ENCODE measurements at regions not wholly inside any gene's neighbourhood (a gene's known extent, or its start where the extent isn't known, plus 50 kb on each side); places are given as distances from the start of the nearest gene placed in this dataset.

DNA sequence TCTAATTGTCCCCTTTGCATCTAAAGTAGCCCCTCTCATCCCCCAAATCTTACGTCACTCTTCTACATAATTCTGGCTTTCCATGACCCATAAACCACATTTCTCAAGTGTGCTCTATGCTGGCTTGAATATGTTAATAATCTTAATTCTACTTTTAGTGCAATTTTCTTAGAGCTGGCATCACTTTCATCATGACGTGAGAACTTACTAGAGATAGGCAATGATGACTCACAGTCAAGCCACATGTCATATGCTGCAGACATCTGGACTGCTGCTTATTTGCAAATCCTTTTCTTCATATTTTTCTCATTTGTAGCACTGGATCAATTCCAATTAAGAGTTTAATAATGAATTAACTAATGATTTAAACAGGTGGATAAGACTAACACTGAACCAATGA, 260.7 kb upstream of the PRKCQ start:
- TF ChIP-seq POLR2A (IDR thresholded peaks at IDR 0.05; ENCODE audit: low read length): no peak
- no peak for TF ChIP-seq GATA1 (IDR thresholded peaks at IDR 0.05; ENCODE audit: low read depth, low read length)

Data from erythroblast (primary cell).